HG03280 (cell line): ENCODE measurements at regions not wholly inside any gene's neighbourhood (a gene's known extent, or its start where the extent isn't known, plus 50 kb on each side); places are given as distances from the start of the nearest gene placed in this dataset.

Experiments used
- ATAC-seq: cut with Tn5 transposase; IDR thresholded peaks from one replicate; pipeline ENCODE4 v1.9.1; 2021; ENCODE audit warnings: mild to moderate bottlenecking, moderate library complexity; ENCODE audit not compliant: unreplicated experiment

GRCh38 chr4:17301266-17301665 is 210.6 kb downstream of the QDPR start:
- no peak for ATAC-seq

DNA sequence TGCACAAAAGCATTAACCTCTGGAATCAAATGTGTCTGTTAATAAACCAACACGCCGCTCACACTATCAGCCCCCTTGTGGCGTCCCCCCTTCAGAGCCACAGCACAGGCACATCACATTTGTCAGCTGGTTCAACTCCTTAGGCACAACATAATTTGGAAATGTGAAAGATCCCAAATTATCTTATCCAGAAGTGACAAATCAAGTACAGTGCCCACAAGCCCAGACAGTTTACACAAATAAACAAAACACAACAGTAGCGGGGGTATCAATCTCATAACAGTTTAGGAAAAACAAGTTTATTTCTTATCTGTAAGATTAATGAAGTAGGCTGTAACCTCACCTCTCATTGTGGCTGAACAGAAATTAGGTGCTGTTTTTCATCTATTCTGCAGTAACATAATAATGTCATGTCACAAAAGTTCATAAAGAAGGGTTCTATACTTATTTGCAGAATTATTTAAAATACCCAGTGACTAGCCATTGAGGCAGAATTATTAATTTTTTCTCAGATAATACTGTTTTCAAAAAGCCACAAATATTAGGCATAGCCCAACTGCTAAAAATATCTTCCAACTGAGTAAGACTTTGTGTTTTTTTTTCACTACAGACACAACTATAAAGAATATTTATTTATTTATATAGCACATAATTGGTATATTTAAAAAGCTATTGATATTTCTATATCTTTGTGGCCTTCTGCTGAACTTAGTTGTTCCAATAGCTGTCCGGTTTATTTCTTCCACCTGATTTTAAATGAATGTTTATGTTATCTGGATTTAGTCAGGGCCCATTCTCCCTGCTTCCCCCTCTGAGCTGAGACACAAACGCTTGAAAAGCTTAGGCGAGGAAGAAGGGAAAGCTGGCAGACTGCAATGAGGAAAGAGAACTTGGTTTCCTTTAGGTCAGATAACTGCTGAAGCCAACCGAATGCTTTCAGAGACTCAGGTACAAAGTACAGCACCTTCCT is 214.7 kb downstream of the QDPR start:
- ATAC-seq = no peak

GRCh38 chr4:17293901-17294300 is 218.0 kb downstream of the QDPR start:
- ATAC-seq = no peak

GRCh38 chr4:17288151-17288550 is 223.7 kb downstream of the QDPR start:
- no peak for ATAC-seq

- ATAC-seq = no peak
Measured at GRCh38 chr4:17286752-17287460, 225.0 kb downstream of the QDPR start.

- ATAC-seq = no peak
Measured at GRCh38 chr4:17285747-17286146, 226.1 kb downstream of the QDPR start.

- no peak for ATAC-seq
Measured at GRCh38 chr4:17284323-17285175, 227.3 kb downstream of the QDPR start.

- ATAC-seq = no peak
Measured at GRCh38 chr4:17283832-17284231, 228.1 kb downstream of the QDPR start.

DNA sequence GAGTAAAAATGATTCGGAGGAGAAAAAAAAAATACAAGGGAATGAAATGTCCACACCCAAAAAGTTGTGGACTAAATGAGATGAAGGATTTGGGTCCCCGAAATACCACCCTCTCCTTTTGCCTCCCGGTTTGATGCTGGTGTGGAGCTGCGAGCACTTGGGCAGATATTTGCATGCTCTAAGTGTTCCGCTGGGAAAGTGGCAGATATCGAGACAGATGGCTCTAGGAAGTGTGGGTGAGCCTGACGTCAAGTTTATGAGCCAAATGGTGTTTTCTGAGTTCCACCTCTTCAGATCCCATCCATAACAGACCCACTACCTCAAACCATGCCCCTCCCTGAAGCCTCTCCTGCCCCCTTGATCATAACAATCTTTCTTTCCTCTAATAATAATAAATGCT is 228.6 kb downstream of the QDPR start:
- ATAC-seq = no peak

GRCh38 chr4:17280261-17281018 is 231.4 kb downstream of the QDPR start:
- ATAC-seq = no peak

DNA sequence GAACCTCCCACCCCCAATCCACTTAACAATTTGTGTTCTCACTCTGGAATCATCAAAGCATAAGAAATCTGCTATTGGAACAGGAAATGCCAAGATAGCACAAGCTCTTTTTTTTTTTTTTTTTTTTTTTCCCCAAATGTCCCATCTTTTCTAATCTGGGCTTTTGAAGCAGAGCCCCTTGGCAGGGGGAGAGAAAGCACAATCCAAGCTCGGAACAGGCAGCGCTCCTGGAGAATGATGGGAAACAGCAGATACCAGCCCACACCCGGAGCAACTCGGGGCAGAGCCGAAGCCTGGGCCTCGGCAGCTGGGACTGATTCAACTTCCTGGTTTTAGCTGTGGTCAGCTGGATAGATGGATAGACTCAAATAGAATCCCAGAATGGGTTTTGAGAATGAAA is 235.1 kb downstream of the QDPR start:
- no peak for ATAC-seq

GRCh38 chr4:17275836-17276235 is 236.1 kb downstream of the QDPR start:
- no peak for ATAC-seq

- no peak for ATAC-seq
Measured at GRCh38 chr4:17273047-17273446, 238.8 kb downstream of the QDPR start.

- ATAC-seq = no peak
Measured at GRCh38 chr4:17272154-17272553, 239.7 kb downstream of the QDPR start.

DNA sequence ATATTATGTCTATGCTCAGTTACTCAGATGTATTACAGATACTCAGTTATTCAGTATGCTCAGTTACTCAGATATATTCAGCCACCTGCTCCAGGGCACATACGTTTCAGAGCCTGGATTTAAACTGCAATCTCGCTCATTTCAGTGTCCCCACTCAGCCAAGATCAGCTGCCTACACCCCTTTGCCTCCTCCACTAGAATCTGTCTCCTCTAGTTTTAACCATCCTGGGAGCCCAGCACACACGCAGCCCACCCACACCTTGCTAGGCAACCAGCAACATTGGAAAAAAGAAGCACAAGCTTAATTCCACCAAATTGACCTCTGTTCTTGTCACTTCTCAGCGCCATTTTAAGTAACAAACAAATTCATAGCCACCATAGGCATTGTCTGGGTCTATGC is 246.2 kb downstream of the QDPR start:
- no peak for ATAC-seq

DNA sequence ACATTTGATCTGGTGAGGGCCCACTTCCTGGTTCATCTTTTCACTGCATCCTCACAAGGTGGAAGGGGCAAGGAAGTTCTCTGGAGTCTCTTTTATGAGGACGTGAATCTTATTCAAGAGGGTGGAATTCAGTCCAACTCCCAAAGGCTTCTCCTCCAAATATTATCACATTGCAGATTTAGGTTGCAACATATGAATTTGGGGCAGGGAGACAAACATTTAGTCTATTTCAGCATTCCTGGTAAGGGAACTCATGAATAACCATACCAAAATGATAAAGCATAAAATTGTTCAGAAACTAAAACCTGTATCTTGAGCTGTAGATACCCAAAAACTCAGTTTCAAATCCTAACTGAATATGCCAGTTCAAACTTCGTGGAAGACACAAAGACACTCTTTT is 246.8 kb downstream of the QDPR start:
- no peak for ATAC-seq

DNA sequence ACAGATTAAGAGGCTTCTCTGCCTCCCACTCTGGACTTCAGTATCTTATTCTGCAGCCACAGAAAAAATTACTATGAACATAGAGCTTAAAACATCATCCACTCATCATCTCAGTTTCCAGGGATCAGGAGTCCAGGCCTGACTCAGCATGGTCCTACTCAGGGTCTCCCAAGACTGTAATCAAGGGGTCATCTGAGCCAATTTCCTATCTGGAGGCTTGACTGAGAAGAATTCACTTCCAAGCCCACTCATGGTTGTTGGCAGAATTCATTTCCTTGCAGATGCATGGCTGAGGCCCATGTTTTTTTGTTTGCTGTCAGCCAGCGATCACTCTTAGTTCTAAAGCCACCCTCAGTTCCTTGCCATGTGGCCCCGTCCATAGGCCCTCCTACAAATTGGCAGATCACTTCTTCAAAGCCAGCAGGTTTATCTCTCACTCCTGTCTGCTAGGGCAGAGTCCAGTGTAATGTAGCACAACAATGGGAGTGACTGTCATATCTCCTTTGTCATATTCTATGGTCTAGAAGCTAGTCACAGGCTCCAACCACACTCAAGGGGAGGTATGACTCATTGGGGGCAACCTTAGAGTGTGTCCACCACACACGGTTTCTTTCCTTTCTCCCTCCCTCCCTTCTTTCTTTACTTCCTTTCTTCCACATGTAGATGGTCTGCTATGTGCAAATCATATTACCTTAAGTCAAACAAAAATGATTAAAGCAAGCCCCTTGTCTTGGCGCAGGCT is 251.6 kb downstream of the QDPR start:
- ATAC-seq = no peak

DNA sequence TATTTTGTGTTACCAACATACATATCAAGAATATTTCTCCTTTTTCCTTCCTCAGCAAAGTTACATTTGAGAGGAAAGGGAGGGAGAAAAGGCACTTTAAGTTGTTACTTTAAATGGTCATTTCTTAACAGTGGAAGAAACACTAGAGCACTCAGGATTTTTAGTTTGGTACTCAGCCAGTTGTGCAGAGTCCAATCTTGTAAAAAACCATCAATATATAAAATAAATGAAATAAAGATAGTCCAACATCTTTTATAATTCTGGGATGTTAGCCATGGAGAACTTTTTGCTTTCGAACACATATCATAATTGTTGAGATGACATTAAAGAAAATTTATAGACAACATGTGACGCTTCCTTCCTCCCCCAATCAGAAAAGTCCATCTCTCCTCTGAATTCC is 253.8 kb downstream of the QDPR start:
- no peak for ATAC-seq

- ATAC-seq = no peak
Measured at GRCh38 chr4:17252131-17252530, 259.8 kb downstream of the QDPR start.

DNA sequence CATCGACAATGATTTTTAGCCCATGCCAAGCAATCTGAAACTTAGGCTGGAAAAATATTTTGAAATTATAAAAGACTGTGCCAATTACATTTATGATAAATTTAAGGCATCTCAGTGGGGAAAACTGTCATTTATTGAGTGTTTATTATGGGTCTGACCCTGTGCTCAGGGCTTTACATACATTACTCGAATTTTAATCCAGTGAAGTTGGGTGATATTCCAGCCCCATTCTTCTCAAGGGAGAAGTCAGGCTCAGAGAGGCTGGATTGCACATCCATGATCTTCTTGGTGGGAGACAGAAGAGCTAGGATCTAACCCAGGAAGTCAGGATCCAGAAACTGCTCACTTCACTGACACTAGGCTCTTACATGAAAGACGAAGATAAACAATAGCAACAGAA is 260.8 kb downstream of the QDPR start:
- no peak for ATAC-seq
